Kidney glomerular epithelial cell (primary cell): ENCODE measurements at regions not wholly inside any gene's neighbourhood (a gene's known extent, or its start where the extent isn't known, plus 50 kb on each side); places are given as distances from the start of the nearest gene placed in this dataset.
A peak's percentile ranks its signal among the peaks of the same experiment; 100 is the strongest.

Source experiments
- DNase-seq: peaks from one replicate; lab custom pipeline; 2025; lab: John Stamatoyannopoulos, UW

GRCh38 chr1:215459136-215459535 lies 108.0 kb upstream of the KCTD3 start:
- no peak for DNase-seq

- DNase-seq: no peak
Measured at GRCh38 chr1:215466361-215466760, 100.7 kb upstream of the KCTD3 start.

GRCh38 chr1:215471463-215471862 lies 95.6 kb upstream of the KCTD3 start:
- no peak for DNase-seq

DNA sequence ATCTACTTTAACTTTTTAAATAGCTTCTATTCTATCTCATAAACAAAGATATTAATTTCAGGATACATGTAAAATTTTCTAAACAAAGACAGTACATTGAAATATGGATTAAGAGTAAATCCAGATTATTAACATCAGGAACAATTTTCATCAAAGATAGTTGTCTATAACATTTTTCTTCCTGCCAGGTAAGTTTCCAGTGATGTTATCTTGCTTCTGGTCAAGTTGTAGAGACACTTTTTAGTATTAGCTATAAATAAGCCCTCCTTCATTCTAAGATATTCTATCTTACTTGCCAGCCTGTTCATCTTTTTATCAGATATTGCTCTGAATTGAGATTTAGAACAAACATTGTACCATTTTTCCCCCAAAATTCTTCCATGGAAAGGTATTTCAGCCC lies 94.4 kb upstream of the KCTD3 start:
- no peak for DNase-seq

GRCh38 chr1:215473943-215474342 lies 93.2 kb upstream of the KCTD3 start:
- no peak for DNase-seq

- DNase-seq: no peak
Measured at GRCh38 chr1:215474940-215475339, 92.2 kb upstream of the KCTD3 start.

DNA sequence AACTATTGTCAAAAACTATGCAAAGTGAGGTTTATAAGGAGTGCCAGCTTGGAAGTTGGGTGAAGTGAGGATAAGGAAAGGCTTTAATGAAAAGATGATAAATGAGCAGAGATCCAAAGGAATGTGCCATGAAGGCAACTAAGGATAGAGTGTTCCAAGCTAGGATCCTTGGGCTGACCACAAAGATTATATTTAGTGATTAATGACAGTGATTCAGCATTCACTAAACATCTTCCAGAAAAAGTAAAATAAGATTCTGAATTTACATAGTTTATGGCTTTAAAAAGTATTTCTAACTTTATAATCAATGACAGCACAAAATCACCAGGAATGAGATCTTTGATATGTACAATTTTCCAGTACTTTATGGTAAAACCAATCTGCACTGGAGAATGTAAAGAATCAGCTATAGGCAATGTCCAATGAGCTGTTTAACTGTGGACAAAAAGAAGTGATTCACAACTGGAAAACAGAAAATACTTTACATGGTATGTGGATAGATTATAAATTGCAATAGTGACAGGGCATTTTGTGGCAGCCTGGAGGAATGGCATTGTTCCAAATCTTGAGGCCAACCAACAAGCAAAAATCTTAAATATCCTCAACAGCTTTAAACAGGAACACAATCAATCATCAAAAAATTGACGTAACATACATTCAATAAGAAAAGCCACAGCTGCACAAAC lies 91.2 kb upstream of the KCTD3 start:
- DNase-seq: peak; percentile 39

- no peak for DNase-seq
Measured at GRCh38 chr1:215476541-215476940, 90.6 kb upstream of the KCTD3 start.

- no peak for DNase-seq
Measured at GRCh38 chr1:215477632-215478031, 89.5 kb upstream of the KCTD3 start.

DNA sequence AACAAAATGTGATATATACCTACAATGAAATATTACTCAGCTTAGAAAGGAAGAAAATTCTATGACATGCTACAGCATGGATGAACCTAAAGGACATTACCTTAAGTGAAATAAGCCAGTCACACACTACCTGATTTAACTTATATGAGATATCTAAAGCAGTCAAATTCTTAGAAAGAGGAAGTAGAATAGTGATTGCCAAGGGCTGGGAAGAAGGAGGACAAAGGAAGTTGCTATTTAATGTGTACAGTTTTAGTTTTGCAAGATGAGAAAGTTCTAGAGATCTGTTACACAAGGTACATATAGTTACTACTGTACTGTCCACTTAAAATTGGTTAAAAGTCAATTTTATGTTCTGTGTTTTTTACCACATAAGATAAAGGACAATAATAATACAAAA lies 87.5 kb upstream of the KCTD3 start:
- no peak for DNase-seq

DNA sequence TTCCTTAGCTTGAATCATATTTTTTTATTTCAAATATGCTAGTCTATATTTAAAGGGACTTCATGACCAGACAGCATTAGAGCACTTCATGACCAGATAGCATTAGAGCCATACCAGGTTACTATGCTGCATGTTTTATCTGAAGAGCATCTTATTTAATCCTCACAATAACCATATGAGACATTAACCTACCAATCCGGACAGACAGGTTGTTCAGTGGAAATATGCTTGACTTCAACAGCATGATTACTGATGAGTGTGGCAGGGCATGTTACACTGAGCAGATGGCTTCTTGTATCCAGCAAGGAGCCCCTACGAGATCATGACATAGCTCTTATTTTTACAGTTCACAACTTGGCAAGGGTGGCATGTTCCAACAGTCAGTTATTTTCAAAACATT lies 85.0 kb upstream of the KCTD3 start:
- DNase-seq: no peak

DNA sequence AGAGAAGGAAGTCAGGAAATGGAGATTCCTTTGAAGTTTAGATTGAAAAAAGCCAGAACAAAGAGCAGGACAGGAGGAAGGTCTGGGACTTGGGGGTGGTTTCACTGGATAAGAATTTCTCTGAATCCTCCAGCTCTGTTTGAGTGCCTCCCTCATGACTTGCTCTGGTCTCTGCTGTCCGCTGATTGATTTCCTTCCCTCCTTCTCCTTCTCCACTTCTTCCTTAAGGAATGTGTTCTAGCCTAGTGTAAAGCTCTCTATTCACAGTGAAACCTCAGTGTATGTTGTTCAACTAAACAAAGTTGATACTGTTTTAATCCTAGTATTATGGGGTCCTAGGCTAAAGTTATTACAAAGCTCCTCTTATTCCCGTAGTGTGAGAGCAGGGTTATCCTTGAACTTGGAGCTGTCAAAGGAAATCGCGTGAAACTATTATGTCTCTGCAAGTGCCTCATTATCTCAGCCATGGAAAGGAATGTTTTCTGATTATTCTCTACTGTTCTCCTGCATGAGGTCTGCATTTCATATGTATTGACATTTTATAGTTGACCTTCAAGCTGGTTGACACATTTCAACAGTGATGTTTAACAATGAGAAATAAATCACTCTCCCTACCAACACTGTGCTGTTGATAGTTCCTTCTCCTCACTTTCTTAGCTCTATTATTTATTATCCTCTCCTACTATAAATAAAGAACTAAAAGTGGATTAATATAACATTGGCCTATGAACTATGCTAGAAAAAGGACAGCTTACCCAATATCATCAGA lies 82.7 kb upstream of the KCTD3 start:
- no peak for DNase-seq

GRCh38 chr1:215487466-215487865 lies 79.6 kb upstream of the KCTD3 start:
- DNase-seq: no peak

DNA sequence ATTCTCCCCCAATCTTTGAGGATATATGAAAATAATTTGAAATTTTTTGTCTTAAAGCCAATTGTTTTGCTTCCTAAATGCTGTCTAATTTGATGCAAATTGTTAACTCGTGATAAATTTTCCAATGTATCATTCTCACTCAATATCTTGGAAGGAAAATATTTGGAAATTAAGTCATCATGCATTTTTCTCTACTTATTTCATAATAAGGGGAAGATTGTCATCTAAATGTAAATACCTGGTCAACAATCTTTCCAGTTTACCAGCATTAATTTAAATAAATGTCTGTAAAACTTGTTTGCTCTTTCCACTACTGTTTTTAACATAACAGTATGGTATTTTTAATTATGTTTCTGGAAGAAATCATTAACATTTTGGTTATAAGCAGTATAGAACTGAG lies 78.3 kb upstream of the KCTD3 start:
- DNase-seq: no peak

- no peak for DNase-seq
Measured at GRCh38 chr1:215489771-215490565, 77.1 kb upstream of the KCTD3 start.

- DNase-seq: no peak
Measured at GRCh38 chr1:215497528-215497927, 69.6 kb upstream of the KCTD3 start.

DNA sequence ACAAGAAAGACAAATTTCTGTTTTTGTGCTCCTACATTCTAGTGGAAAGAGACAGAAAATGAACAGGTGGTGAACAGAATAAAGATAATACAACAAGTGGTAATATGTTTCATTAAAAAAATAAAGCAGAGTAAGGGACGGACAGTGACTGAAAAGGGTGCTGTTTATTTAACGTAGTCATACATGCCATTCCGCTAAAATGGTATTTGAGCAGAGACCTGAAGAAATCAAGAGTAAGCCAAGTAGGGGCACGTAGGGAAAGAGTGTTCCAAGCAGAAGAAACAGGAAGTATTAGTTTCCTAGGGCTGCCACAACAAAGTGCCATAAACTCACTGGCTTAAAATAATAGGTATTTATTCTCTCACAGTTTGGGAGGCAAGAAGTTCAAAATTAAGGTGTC lies 65.6 kb upstream of the KCTD3 start:
- no peak for DNase-seq

- DNase-seq: no peak
Measured at GRCh38 chr1:215502081-215502480, 65.0 kb upstream of the KCTD3 start.

DNA sequence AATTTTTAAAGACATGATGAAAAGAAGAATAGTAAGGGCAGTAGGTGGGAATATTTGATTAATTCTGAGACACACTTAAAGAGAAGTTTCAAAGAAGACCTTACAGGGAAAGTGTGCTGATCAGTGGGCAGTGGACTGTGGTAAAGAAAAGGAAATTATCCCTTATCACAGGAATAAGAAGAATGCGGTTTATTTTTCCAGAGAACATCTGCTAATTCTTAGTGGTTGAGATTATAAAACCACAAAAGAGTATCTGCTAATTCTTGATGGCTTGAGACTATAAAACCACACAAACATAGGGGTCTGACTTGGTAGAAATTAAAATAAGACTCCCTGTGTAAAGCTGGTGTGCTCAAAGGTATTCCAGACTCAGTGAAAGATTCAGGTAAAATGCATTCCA lies 60.0 kb upstream of the KCTD3 start:
- DNase-seq: no peak

- no peak for DNase-seq
Measured at GRCh38 chr1:215508311-215508710, 58.8 kb upstream of the KCTD3 start.
